Transverse colon (tissue), 4 donors: ENCODE measurements at regions not wholly inside any gene's neighbourhood (a gene's known extent, or its start where the extent isn't known, plus 50 kb on each side); places are given as distances from the start of the nearest gene placed in this dataset.

ENCODE experiments used
- DNase-seq: peaks from one replicate; pipeline ENCODE4 v3.0.0-alpha.2; 2019
- H3K27ac ChIP-seq, 4 donors: fragments of 200-600 bp; sonication (generic); 2 replicates each; pipeline ENCODE4 v1.5.1; 2016 to 2018; ENCODE audit warnings: inconsistent platforms in 4 of 4
- H3K27me3 ChIP-seq: fragments of 200-600 bp; sonication (generic); 2 replicates; pipeline ENCODE4 v1.5.1; 2017; ENCODE audit warnings: inconsistent platforms
- H3K36me3 ChIP-seq, 4 donors: fragments of 200-600 bp; sonication (generic); 2 replicates each; pipeline ENCODE4 v1.5.1; 2017 to 2019; ENCODE audit warnings: inconsistent platforms in 4 of 4
- H3K4me1 ChIP-seq, 4 donors: fragments of 200-600 bp; sonication (generic); 2 replicates each; pipeline ENCODE4 v1.5.1; 2017 to 2020; ENCODE audit warnings: inconsistent platforms in 4 of 4
- H3K4me3 ChIP-seq, 4 donors: fragments of 200-600 bp; sonication (generic); 1 replicate in 1 of 4; 2 replicates in 3 of 4; pipeline versions ENCODE4 v1.5.1 to v1.6.1; 2017 to 2019; ENCODE audit warnings: inconsistent platforms in 4 of 4
- H3K9me3 ChIP-seq, 2 donors: fragments of 200-600 bp; sonication (generic); 2 replicates each; pipeline ENCODE4 v1.5.1; 2017 to 2019; ENCODE audit warnings: inconsistent platforms in 2 of 2
- EP300 ChIP-seq: sonication (generic); formaldehyde crosslinking; IDR thresholded peaks from one replicate; pipeline ENCODE4 v1.6.1; 2017; ENCODE audit warnings: antibody characterized with exemption, low read depth
- POLR2A ChIP-seq: fragments of 450-650 bp; IDR thresholded peaks from one replicate; pipeline ENCODE4 v1.6.1; 2016; ENCODE audit warnings: antibody characterized with exemption, mild to moderate bottlenecking, moderate library complexity
- POLR2AphosphoS5 ChIP-seq, 3 donors: sonication (generic); formaldehyde crosslinking; IDR thresholded peaks; one replicate each; pipeline ENCODE4 v1.6.1; 2016; ENCODE audit warnings: antibody characterized with exemption in 3 of 3
- WGBS, 2 donors: methylation state at CpG; one replicate each; pipeline ENCODE4 v1.1.5; 2018; ENCODE audit warnings: low coverage in 1 of 2; 5-methylcytosine and 5-hydroxymethylcytosine counted together
- in situ Hi-C, 4 donors: fragments of 200-750 bp; cut with MboI; loops; one replicate each; pipeline versions ENCODE4 v1.15.0 to v1.15.1; 2017; ENCODE audit warnings: low sequenced_read_pairs in 3 of 4, low pct_ligation_motif_present in 1 of 4, low pct_unique_long_range_greater_than_20kb in 1 of 4
- intact Hi-C: fragments of 100-400 bp; cut with DNase I; formaldehyde crosslinking; loops from one replicate; pipeline ENCODE4 v1.15.1; 2023; ENCODE audit warnings: low total_unique reads
- TF ChIP-seq, protein P1 (sequence below), 5 experiments: fragments of 200-600 bp in 3 of 5; fragments of 450-650 bp in 2 of 5; sonication (generic) in 3 of 5; IDR thresholded peaks; 1 replicate in 2 of 5; 2 replicates in 3 of 5; pipeline ENCODE4 v1.5.1; 2016 to 2017; ENCODE audit warnings: antibody characterized with exemption in 5 of 5, inconsistent platforms in 3 of 5, mild to moderate bottlenecking in 2 of 5, moderate library complexity in 1 of 5

DNA sequence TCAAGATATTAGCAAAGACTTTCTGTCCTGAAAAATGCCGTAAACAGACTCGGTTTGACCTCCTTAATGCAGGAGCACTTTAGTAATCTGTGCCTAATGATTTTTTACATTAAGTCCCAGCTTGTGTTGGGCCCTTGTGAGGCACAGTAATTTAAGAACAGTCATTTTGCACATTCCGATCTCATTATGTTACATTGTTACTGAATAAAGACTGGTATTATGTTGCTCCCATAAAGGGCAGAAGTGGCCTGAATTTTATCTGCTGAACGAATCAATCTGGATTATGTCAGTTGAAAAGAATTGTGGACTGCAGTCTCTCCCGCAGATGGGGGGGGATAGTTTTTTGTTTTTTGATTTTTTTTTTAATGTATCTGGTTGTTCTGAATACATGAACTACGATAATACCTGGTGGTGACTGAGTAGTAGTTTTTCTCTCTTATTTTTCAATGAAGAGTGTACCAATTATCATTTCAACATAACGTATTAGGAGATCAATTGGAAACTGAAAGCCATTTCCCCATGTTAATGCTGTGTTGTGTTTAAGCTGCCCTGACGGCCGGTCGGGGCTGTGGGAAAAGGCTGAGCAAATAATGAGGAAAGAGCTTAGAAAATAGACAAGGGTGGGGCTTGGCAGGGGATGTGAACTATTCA is 290.2 kb downstream of the ZNF536 start:
- intact Hi-C loops = no loop called here

DNA sequence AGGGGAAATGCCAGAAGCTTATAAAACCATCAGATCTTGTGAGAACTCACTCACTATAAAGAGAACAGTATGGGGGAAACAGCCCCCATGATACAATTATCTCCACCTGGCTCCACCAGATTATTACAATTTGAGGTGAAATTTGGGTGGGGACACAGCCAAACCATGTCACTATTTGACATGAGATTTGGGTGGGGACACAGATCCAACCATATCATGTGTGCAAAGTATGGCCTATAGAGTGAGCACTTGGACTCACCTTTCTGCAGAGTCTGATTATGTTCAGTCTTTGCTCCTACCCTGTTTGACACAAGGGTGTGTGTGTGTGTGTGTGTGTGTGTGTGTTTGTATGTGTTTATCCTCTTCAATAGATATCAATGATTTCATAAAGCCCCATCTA is 287.5 kb downstream of the ZNF536 start:
- intact Hi-C loops = loop anchor here (5.0 kb wide), 1 partner anchor 292 kb away; no protein-coding TSS in a partner anchor

More for the DNA sequence above, 290.2 kb downstream of the ZNF536 start:
- peaks cover 0 to 10% (median 0%) of the 10 kb centered on the region in 4 donors for H3K4me1 ChIP-seq
- in situ Hi-C loops = loop anchor here in 3 of 4 donors (10.0 to 25.0 kb wide), 3 partner anchors 900 to 1562 kb away; no protein-coding TSS in a partner anchor
- TF ChIP-seq, protein P1, sequence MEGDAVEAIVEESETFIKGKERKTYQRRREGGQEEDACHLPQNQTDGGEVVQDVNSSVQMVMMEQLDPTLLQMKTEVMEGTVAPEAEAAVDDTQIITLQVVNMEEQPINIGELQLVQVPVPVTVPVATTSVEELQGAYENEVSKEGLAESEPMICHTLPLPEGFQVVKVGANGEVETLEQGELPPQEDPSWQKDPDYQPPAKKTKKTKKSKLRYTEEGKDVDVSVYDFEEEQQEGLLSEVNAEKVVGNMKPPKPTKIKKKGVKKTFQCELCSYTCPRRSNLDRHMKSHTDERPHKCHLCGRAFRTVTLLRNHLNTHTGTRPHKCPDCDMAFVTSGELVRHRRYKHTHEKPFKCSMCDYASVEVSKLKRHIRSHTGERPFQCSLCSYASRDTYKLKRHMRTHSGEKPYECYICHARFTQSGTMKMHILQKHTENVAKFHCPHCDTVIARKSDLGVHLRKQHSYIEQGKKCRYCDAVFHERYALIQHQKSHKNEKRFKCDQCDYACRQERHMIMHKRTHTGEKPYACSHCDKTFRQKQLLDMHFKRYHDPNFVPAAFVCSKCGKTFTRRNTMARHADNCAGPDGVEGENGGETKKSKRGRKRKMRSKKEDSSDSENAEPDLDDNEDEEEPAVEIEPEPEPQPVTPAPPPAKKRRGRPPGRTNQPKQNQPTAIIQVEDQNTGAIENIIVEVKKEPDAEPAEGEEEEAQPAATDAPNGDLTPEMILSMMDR (IDR thresholded peaks at IDR 0.05) = no peak
- TF ChIP-seq POLR2A = no peak
- TF ChIP-seq EP300 = no peak
- TF ChIP-seq POLR2AphosphoS5 (IDR thresholded peaks at IDR 0.05) = no peak
- no peaks in the 10 kb centered on the region for H3K36me3 ChIP-seq
- no peaks in the 10 kb centered on the region for H3K9me3 ChIP-seq
- peak overlapping the region in 2 of 4 donors; percentile 28 to 31 for H3K27ac ChIP-seq
- 35 to 45% methylated on average over 10 of the region's 10 CpGs for WGBS, 2 donors
- DNase-seq = no peak
- H3K4me3 ChIP-seq = no peak overlapping the region
- peaks cover 8% of the 10 kb centered on the region for H3K27me3 ChIP-seq

DNA sequence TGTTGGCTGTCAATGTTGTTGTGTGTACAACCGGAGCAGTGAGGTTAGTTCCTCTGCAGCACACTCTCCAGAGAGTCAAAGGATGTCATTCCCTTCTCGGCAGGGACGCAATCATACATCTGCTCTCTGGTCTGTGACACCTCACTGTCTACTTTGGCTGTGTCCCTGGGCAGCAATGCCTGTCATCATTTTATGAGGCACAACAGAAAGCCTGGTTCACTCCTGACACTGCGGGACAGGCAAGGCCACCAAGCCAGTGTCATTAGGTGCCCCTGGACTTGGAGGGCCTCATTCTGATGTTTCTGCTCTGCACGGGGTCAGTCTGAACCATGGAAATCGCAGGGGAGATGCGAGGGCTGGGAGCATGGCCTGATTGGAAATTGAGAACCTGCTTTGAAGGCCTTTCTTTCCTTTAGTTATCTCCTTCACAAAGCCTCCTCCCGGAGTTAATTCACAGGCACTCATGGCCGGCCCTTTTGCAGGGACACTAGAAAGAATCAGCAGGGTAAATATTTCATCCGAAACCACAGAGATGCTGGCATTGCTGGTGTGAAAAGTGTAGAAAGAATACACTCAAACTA is 284.4 kb downstream of the ZNF536 start:
- intact Hi-C loops = loop anchor here (5.0 kb wide), 1 partner anchor 289 kb away; no protein-coding TSS in a partner anchor
- TF ChIP-seq POLR2A (no peak), POLR2AphosphoS5 (IDR thresholded peaks at IDR 0.05) (no peak), EP300 (no peak)
- TF ChIP-seq, protein P1 (IDR thresholded peaks at IDR 0.05) = no peak
- Histone ChIP-seq H3K36me3 (no peaks in the 10 kb centered on the region), H3K9me3 (no peaks in the 10 kb centered on the region), H3K27me3 (no peaks in the 10 kb centered on the region), H3K27ac (no peak overlapping the region), H3K4me1 (no peaks in the 10 kb centered on the region), H3K4me3 (no peak overlapping the region)
- whole genome bisulfite sequencing, 2 donors = 42 to 85% methylated on average over 2 to 10 of the region's 10 CpGs
- no peak for DNase-seq
- in situ Hi-C loops = loop anchor here in 3 of 4 donors (25.0 kb wide), 2 partner anchors 894 to 919 kb away; no protein-coding TSS in a partner anchor

More for the DNA sequence above, 287.5 kb downstream of the ZNF536 start:
- peaks cover 5% of the 10 kb centered on the region for H3K27me3 ChIP-seq
- in situ Hi-C loops = loop anchor here in 3 of 4 donors (10.0 to 25.0 kb wide), 3 partner anchors 897 to 1565 kb away; no protein-coding TSS in a partner anchor
- peaks cover 0 to 5% (median 0%) of the 10 kb centered on the region in 4 donors for H3K4me1 ChIP-seq
- H3K9me3 ChIP-seq = no peaks in the 10 kb centered on the region
- H3K36me3 ChIP-seq = no peaks in the 10 kb centered on the region
- H3K4me3 ChIP-seq = no peak overlapping the region
- DNase-seq = no peak
- H3K27ac ChIP-seq = no peak overlapping the region
- TF ChIP-seq, protein P1 (IDR thresholded peaks at IDR 0.05) = no peak
- no peak for TF ChIP-seq EP300
- no peak for TF ChIP-seq POLR2A
- no peak for TF ChIP-seq POLR2AphosphoS5 (IDR thresholded peaks at IDR 0.05)

DNA sequence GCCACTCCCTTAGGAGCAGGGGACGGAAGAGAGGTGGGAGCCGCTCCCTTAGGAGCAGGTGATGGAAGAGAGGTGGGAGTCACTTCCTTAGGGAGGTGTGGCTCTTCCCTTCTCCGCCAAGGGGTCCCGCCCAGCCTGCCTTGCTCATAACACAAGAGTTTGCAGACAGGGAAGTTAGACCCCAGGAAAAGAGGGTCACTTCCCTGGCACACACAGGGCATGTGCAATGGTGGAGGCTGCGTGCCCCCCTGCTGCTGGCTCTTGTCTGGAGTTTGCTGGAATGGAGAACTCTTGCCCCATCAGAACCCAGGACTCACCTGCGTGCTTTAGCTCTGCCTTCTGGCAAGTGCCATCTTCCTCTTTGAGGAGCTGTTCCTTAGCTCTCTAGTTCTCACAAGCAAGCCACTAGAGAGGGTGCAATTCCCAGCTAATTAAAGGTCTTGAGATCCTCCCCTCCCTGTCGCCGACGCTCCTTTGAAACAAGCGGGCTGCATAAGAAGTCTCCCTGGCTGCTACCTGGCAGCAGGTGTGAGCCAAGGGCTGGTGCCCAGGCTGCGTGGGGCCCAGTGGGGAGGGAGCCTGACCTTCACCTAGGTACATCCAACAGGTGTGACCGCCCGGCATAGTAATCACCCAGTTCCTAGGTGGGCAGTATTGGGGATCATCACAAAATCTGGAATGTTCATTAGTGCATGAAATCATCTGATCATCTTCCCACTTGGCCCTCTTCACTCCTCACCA is 281.6 kb downstream of the ZNF536 start:
- H3K36me3 ChIP-seq = no peaks in the 10 kb centered on the region
- in situ Hi-C loops (loop anchor here in 3 of 4 donors (25.0 kb wide), 2 partner anchors 892 to 917 kb away; no protein-coding TSS in a partner anchor), intact Hi-C loops (no loop called here)
- WGBS, 2 donors = 45 to 80% methylated on average over 3 to 13 of the region's 13 CpGs
- H3K4me1 ChIP-seq = no peaks in the 10 kb centered on the region
- no peak overlapping the region for H3K4me3 ChIP-seq
- DNase-seq = no peak
- H3K27me3 ChIP-seq = peaks cover 2% of the 10 kb centered on the region
- no peak for TF ChIP-seq POLR2AphosphoS5 (IDR thresholded peaks at IDR 0.05)
- TF ChIP-seq, protein P1 (IDR thresholded peaks at IDR 0.05) = no peak
- no peak for TF ChIP-seq POLR2A
- no peak for TF ChIP-seq EP300
- no peak overlapping the region for H3K27ac ChIP-seq
- H3K9me3 ChIP-seq = no peaks in the 10 kb centered on the region
